HG03442 (cell line): ENCODE measurements at regions not wholly inside any gene's neighbourhood (a gene's known extent, or its start where the extent isn't known, plus 50 kb on each side); places are given as distances from the start of the nearest gene placed in this dataset.

Experiments used
- ATAC-seq: cut with Tn5 transposase; IDR thresholded peaks from one replicate; pipeline ENCODE4 v1.9.1; 2021; ENCODE audit warnings: mild to moderate bottlenecking, moderate library complexity; ENCODE audit not compliant: unreplicated experiment

DNA sequence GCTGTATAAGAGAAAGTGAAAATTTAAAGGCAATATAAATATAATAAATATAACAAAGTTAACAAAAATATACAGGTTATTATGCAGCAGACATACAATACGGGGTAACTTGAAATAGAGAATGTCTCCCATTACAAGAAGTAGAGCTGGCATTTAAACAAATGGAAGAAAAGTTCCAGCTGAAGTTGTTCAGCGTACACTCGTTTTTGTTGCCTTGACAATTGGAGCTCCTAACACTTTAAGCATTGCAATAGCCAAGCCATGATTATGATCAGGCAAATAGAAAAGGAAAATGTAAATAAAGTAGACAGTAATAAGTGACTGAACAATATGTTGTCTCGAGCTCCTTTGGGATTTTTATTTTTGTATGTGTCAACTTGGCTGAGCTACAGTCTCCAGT is 737.8 kb upstream of the CELF2 start:
- ATAC-seq, result no peak

DNA sequence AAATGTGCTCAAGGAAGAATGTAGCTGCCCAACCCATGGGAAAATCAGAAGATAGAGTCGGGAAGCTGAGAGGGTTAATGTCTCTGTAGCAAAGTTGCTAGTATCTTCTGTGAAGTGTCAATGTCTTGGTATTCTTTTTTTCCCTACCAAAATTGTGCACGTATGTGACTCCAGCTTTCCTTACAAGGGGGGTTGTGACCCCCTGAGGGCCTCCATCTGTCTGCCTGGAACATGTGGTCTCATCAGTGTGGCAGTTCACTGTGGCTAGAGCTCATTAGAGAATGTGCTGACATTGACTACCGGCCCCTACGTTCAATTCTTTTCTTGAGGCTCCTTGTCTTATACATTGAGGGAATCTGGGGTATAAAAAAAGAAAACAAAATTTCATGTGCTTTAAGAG is 725.2 kb upstream of the CELF2 start:
- no peak for ATAC-seq

DNA sequence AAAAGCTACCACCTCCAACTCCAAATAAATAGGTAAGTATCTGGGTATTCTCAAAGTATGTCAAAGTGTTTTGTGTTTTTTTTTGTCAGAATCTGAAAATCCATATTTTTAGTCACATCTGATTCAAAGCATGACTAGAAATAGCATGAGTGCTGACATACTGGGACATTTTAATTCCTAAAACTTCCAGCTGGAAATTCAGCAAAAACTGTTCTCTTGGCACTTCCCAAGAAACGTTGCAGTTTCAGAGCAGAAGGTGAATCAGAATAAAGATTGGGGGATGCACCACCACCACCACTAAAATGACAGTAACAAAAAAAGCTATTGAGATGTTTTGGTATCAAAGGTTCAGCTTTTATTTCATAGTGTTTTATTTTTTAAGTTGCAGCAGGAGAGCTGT is 724.6 kb upstream of the CELF2 start:
- no peak for ATAC-seq

DNA sequence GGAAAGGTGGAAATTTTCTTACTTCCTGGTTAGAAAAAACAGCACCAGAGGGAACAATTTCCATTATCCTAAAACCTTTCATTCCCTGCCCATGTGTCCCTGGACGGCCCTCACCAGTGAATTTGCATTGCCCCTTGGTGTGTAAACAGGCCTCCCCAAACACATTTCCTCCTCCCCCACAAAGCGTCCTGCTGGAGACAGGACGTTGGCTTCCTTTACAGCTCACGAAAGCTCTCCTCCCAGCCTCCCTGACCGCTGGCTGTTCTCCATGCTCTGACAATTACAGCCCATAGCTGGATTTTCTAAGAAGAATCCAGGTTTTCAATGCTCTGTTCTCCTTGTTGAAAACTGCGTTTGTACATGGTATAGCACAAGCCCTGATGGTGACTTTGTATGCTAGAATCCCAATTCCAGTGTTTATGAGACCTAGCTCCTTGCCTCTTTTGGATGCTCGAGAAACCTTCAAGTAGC is 724.2 kb upstream of the CELF2 start:
- ATAC-seq, result no peak

DNA sequence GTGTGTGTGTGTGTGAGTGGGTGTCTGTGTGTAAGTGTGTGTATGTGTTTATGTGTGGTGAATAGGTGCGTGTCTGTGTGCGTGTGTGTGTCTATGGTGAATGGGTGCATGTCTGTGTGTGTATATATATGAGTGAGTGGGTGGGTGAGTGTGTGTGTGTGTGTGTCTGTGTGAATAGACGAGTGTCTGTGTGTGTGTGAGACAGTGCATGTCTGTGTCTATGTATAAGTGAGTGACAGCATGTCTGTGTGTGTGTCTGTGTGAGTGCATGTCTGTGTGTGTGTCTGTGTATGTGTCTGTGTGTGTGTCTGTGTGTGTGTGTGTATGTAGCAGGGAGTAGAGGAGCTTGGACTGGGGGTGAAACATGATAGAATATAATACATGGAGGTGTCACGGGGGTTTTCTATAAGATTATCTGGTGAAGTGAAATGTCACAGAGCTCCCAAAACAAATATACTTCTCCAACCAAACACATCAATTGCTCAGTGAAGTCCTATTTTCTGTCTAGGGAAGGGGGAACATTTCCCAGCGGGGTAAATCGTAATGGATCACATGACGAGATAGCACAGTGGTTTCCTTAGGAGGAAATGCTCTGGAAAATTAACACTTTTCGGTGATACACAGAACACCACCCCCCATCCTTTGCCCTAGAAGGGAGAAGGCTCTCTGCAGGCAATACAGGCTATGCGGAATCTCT is 723.3 kb upstream of the CELF2 start:
- ATAC-seq, result no peak

DNA sequence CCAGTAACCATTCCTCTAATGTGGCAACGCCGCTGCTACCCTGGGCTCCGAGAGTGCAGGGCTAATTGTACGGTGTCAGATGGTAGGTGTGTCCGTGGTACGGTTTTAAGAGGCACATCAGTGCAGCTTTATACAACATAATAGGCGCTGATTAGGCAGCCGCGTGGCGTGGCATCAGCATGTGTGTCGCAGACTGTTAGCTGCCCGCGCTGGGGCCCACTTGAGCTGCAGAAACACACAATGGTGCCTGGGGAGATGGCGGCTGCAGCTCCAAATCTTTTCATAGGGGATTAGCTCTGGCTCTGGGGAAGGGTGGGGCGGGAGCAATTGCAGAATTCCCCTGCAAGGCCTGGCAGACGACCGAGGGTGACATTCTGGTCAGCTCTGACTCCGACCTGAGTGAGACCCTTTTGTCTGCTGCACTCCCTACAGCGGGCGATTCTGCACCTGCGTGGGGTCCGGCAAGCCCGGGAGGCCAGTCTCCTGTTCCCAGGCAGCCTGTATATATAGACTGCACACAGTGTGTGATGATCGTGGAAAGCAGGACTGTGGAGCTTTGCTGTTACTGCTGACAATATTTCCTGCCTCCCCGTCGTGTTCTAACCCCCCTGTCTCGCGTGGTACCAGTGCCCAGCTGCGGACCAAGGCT is 722.7 kb upstream of the CELF2 start:
- no peak for ATAC-seq

DNA sequence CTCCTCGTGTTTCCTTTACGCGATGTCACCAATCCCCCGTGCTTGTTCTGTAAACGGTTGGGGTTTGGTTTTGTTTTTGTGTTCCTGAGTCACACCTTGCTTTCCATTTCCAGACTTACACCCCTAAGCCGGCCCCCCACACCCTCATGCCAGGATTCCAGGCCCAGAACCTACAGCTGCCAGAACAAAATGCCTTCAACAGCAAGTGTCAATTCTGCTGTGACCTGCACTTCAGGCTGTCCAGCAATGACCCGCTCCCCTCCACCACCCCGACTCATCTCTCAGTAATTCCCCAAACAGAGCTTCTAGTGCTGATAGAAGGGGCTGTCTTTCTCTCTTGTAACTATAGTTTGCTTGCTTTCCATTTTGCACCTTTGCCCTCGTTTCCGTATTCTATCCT is 722.1 kb upstream of the CELF2 start:
- no peak for ATAC-seq

DNA sequence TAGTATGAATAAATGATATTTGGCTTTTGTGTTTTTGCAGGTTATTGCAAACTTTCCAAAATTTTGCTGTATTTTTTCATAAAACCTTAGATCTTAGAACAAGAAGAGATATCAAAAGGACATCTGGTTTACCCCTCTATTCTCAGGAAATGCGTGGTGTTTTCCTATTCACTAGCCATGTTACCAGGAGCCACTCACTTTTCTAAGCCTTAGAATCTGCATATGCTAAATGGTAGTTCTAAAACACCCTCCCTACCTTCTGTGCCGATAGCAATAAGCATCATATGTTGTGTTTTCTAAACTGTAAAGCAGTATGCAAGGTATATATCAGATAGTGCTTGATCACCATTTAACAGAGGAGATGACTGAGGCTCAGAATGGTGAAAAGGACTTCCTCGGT is 715.0 kb upstream of the CELF2 start:
- no peak for ATAC-seq

DNA sequence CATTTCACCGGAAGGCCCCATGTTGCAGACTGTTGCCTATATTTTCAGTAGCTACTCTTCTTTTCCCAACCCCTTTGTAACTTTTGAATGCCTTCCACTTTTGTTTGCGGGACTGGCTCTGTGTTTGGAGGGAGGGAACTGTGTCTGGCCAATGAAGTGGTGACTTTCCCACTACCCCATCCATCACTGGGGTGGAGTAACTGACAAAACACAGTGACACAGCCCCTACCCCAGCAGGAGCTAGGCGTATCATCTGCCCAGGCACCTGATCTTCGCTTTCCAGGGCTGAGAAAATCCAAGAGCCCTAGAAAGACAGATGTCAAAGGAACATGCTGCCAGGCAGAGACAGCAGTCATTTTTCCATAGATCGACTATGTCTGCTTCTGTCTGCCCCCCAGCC is 710.6 kb upstream of the CELF2 start:
- no peak for ATAC-seq

DNA sequence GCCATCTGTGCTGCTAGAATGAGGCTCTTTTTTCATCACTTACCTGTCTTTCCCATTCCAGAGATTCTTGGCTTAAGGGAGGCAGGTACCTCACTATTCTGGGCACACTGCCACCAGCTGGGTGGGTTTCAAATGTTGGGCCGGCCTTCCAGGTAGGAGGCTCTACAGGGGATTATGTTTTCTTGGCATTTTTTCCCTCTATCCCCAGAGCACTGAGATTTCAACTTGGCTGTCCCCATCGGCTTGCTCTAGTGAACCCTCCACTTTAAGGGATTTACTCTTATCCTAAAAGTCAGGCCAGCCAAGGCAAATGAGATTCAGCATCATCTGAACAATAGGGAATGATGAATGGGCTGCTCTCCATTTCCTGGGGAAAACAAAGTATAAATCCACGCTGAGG is 710.1 kb upstream of the CELF2 start:
- no peak for ATAC-seq

DNA sequence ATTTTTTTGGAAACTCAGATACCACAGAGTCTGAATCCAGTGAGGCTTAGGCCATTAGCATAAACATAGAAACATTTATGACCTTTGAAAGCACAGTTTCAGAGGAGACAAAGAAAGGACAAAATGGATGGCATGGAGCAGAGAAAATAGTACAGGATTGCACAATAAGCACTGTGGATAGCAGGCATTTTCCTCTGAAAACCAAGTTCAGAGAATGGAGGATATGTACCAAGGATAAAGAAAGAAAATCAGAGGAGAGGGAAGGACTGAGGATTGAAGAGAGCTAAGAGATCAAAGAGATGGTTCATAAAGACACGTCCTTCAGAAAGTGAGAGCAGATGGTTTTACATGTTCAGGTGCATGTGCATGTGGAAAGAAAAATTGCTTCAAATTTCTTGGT is 707.2 kb upstream of the CELF2 start:
- no peak for ATAC-seq

DNA sequence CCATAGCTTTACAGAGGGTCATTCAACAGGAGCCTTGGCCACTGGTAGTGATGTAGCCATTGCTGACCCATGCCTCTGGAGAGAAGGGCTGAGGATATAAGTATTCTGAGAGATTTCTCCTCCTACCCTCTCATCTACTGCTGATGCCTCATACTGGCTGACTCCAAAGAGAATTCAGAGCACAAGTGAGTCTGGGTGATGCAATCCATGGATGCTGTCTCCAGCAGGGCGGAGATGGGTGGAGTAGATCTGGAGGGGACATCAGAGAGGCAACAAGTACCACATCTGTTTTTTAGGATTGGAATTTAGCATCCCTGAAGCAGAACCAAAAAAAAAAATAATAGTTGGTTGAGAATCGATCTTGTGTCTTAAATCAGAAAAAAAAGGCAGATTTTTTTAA is 705.7 kb upstream of the CELF2 start:
- no peak for ATAC-seq

DNA sequence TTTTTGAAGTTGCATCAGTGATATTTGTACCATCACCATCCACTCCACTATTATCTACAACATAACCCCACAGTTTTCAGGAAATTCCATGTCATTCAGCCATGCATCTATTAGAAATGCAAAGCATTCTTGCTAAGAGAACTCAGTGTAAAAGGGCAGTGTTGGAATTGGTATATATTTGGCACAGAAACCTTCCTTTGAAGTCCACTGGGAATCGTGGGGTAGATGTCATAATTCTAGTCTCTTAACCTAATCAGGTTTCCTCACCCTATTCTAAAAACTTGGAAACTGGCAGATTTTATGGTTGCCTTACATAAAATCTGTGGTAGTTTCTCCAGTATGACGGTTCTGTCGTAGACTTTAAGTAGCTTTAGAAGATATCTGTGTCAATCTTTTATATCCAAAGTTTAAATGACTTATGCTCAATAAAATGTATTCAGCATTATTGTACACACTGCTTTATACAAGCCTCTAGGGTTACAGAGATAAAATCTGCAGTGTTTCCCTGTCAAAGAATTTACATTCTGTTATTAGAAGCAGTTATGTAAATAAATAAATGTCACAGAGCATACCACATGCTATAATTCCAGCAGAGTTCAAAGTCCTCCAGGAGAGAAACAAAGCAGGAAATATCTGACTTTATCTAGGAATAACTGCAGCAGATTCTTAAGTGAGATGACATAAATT is 704.4 kb upstream of the CELF2 start:
- ATAC-seq, result no peak

DNA sequence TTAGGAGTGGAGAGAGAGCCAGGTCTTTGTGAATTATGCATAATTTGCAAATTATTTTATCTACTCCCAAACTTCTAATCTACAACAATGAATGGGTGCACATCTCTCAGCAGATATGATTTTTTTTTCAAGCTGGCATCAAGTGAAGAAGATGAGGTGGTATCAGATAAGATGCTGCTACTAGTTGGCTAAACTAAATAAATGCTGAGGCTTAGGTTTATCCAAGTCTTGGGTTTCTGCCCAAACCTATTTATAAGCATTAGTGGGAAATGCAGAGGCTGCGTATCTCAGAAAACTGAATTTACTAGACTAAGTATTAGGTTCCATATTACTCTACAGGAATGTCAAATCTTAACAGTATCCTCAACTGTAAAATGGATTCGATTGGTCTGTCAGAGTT is 703.0 kb upstream of the CELF2 start:
- ATAC-seq, result no peak

DNA sequence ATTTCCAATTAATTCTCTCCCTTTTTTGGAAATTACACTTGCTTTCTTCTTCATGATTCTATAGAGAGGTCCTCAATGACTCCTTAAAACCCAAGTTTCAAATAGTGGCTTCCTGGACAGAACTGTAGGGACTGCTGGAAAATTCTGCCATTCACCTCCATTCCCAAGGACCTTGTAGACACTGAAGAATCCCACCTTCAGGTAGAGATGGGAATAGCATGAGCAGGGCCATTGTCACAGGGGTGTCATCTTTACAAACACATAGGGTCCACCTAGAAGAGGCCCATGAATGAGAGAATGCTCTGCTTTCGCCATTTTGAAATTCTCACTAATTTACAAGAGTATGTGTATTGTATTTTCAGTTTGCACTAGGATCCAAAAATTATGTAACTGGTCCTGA is 701.7 kb upstream of the CELF2 start:
- no peak for ATAC-seq

DNA sequence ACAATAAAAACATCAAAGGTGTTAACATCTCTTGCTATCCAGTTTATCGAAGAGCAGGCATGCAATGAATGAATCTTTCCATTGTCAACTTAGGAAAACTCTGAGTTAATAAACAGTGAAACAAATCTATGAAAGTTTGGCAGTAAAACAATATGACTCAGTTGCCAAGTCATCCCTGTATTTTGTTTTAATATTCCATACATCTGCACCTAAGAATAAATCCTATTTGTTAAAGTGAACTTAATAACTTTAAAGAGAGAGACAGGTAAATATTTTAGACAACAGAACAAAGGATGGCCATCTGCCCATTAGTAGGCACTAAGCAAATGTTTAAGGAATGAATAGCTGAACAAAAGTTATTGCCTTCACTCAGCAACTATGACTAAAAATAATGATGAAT is 700.5 kb upstream of the CELF2 start:
- ATAC-seq, result no peak

DNA sequence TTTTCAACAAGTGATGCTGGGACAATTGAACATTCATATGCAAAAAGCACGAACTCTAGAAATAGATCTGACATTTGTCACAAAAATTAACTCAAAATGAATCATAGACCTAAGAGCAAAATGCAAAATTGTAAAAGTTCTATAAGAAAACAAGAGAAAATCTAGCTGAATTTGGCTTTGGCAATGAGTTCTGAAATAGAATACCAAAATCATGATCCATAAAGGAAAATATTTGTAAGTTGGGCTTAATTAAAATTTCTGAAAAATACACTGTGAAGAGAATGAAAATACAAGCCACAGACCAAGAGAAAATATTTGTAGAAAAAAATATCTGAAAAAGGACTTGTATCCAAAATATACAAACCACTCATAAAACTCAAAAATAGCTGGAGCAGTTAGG is 698.8 kb upstream of the CELF2 start:
- no peak for ATAC-seq

DNA sequence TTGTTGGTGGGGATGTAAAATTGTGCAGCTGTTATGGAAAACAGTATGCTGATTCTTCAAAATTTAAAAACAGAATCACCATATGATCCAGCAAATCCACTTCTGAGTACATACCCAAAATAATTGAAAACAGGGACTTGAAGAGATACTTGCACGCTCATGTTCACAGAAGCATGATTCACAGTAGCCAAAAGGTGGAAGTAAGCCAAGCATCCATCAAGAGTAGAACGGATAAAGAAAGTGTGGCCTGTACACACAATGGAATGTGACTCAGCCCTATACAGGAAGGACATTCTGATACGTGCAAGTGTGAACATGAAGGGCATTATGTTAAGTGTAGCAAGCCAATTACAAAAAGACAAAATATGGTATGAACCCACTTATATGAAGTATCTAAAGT is 696.7 kb upstream of the CELF2 start:
- ATAC-seq, result no peak

DNA sequence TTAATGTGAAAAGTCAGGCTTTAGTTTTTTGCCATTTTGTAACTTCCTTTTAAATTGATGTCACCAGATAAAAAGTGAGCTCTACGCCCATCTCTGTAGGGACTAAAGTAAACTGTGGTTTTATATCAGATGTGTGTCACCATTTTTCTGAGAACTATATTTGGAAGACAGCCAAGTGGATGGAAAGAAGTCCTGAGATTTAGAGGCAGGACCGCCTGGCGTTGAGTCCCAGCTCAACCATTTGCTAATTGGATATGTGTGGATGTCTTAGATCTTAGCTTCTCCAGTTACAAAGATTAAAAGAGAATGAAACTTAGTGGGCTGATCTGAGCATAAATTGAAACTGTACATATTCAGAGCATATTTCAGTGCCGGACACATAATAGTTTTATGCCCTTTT is 691.6 kb upstream of the CELF2 start:
- ATAC-seq, result no peak

DNA sequence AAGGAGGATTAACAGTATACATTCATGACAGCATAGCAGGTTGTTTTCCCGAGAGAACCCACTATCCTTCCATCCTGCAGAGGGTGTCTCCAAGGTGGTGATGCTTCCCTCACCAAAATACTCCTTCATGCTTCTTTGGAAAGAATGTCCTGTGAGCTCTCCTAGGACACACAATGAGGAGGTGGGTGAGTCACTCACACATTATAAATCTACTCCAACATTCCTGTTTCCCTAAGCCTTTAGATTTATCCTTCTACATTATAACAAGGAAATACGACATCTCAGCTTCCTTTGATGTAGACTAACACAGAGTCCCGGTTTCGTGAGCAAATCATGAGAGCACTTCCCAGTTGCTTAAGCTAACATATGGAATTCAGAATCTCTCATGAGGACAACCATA is 689.7 kb upstream of the CELF2 start:
- no peak for ATAC-seq

DNA sequence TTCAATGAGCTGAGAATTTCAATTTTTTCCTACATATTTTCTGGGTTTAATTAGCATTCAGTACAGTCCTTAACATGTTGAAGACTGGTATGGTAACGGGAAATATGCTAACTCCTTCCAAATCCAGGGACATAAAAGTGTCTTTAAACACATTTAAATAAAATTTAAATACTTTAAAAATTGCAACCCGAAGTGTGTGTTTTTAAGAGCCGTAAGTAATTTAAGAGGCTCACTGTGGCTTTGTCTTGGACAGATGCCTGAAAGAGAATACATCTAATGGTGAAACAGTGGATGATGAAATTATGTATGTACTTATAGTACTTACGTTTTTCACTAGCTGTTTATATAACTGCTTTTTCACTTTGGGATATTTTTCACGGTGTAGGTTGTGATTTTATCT is 687.3 kb upstream of the CELF2 start:
- no peak for ATAC-seq

DNA sequence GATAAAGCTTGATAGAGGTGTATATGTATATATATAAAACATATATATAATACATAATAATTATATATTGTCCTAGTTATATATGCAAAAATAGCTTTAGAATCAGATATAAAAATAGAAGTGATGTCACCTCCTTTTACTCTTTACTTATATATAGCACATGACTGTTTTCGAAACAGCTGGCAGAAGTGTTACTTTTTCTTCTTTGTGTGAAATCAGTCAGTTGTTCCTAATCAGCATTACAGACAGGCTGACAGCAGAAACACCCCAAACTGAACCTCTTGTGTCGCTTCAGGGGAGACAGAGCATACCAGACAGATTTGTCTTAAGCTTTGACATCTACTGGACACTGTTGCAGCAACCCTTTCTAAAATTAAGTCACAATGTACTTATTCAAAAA is 684.9 kb upstream of the CELF2 start:
- no peak for ATAC-seq
